ENCODE measurements at regions not wholly inside any gene's neighbourhood (a gene's known extent, or its start where the extent isn't known, plus 50 kb on each side); places are given as distances from the start of the nearest gene placed in this dataset.

GRCh38 chr20:52457826-52458225 is 266.2 kb upstream of the ZFP64 start:
- TF ChIP-seq, protein P1, sequence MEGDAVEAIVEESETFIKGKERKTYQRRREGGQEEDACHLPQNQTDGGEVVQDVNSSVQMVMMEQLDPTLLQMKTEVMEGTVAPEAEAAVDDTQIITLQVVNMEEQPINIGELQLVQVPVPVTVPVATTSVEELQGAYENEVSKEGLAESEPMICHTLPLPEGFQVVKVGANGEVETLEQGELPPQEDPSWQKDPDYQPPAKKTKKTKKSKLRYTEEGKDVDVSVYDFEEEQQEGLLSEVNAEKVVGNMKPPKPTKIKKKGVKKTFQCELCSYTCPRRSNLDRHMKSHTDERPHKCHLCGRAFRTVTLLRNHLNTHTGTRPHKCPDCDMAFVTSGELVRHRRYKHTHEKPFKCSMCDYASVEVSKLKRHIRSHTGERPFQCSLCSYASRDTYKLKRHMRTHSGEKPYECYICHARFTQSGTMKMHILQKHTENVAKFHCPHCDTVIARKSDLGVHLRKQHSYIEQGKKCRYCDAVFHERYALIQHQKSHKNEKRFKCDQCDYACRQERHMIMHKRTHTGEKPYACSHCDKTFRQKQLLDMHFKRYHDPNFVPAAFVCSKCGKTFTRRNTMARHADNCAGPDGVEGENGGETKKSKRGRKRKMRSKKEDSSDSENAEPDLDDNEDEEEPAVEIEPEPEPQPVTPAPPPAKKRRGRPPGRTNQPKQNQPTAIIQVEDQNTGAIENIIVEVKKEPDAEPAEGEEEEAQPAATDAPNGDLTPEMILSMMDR (IDR thresholded peaks at IDR 0.05 in 2 of 3, conservative IDR thresholded peaks at IDR 0.05 in 1 of 3; ENCODE audit: borderline replicate concordance in 1 of 3, insufficient read depth in 1 of 3, low read depth in 2 of 3, low read length in 2 of 3): no peak
- TF ChIP-seq EZH2phosphoT487 (IDR thresholded peaks at IDR 0.05; ENCODE audit: borderline replicate concordance) (no peak), POLR2AphosphoS5 (IDR thresholded peaks at IDR 0.05; ENCODE audit: low read depth, low read length) (no peak), POLR2A (IDR thresholded peaks at IDR 0.05; ENCODE audit: borderline replicate concordance, extremely low read depth, insufficient read depth, insufficient read length) (no peak), ELF1 (IDR thresholded peaks at IDR 0.05; ENCODE audit: borderline replicate concordance, low read depth) (no peak), EZH2 (IDR thresholded peaks at IDR 0.05) (no peak), JUND (IDR thresholded peaks at IDR 0.05) (no peak), RAD21 (IDR thresholded peaks at IDR 0.05; ENCODE audit: low read depth) (no peak), SRF (IDR thresholded peaks at IDR 0.05; ENCODE audit: low read depth) (no peak)
- TF ChIP-seq, protein P2, sequence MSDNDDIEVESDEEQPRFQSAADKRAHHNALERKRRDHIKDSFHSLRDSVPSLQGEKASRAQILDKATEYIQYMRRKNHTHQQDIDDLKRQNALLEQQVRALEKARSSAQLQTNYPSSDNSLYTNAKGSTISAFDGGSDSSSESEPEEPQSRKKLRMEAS (IDR thresholded peaks at IDR 0.05): no peak
- TF ChIP-seq, protein P3, sequence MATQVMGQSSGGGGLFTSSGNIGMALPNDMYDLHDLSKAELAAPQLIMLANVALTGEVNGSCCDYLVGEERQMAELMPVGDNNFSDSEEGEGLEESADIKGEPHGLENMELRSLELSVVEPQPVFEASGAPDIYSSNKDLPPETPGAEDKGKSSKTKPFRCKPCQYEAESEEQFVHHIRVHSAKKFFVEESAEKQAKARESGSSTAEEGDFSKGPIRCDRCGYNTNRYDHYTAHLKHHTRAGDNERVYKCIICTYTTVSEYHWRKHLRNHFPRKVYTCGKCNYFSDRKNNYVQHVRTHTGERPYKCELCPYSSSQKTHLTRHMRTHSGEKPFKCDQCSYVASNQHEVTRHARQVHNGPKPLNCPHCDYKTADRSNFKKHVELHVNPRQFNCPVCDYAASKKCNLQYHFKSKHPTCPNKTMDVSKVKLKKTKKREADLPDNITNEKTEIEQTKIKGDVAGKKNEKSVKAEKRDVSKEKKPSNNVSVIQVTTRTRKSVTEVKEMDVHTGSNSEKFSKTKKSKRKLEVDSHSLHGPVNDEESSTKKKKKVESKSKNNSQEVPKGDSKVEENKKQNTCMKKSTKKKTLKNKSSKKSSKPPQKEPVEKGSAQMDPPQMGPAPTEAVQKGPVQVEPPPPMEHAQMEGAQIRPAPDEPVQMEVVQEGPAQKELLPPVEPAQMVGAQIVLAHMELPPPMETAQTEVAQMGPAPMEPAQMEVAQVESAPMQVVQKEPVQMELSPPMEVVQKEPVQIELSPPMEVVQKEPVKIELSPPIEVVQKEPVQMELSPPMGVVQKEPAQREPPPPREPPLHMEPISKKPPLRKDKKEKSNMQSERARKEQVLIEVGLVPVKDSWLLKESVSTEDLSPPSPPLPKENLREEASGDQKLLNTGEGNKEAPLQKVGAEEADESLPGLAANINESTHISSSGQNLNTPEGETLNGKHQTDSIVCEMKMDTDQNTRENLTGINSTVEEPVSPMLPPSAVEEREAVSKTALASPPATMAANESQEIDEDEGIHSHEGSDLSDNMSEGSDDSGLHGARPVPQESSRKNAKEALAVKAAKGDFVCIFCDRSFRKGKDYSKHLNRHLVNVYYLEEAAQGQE (IDR thresholded peaks at IDR 0.05; ENCODE audit: low read depth): no peak

Data from HCT116 (cell line).